ENCODE measurements at regions not wholly inside any gene's neighbourhood (a gene's known extent, or its start where the extent isn't known, plus 50 kb on each side); places are given as distances from the start of the nearest gene placed in this dataset.

DNA sequence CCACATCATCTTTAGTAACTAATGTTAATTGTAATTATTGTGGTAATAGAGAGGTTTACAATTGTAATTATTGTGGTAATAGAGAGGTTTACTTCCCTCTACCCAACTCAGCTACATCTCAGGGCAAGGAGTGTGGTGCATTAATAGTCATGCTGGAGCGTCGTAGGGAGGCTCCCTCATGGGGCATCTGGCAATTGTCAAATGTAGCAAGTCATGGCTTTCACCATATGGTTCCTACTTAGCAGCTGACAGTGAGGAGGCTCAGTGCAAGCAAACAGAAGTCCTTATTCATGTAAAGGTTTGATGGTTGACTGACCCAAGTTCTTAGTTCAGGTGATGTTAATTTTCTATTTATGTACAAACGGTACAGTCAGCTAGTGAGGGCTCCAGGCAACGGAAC lies 1012.0 kb downstream of the FLRT2 start:
- no peak for DNase-seq

GRCh38 chr14:86540636-86541247 lies 1010.8 kb downstream of the FLRT2 start:
- no peak for DNase-seq

DNA sequence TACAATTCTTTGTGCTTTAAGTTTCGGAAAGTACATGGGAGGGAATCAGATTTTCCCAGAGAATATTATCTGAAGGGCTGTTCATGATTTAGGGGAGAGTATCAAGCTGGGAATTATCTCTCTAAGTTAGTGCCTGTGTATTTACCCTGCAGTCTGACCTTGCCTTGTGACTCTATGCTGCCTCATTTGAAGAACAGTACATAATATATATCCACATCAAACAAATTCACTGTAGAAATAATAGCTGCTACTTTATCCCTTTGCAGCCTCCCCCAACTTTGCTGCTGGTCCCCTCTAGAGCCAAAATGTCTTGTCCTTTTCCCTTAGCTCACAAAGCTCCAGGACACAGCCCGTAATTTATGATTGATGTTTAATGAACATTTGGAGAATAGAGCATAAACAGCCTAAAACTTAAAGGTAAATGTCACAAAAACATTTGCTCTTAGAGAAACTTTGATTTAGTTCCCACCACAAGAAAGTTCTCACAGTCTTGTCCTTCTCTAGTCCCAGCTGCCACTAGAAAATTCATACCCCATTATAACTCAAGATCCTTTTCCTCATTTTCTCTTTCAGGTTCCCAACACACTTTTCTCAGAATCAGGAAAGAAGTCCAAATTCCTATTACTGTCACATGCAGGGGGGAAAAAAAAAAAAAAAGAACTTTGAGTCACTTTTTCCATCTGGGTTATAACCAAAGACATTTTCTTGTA lies 1009.6 kb downstream of the FLRT2 start:
- no peak for DNase-seq

GRCh38 chr14:86533834-86534233 lies 1003.9 kb downstream of the FLRT2 start:
- DNase-seq, result no peak

DNA sequence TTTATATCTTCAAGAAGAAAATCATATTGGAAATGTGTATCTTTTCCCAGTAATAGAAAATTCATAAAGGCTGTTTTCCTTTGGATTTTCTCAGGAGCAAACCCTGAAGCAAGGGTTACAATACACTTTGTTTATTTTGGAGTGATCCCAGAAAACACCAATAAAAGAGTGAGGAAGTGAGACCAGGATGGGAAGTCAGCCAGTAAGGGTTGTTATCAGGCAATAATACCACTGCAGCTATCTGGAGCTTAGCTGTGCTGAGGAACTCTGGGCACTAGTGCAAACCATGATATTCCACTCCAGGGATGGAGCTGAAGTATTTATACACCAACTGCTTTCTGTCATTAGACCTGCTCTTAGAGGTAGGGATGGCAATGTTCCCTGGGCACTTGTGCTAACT lies 1002.3 kb downstream of the FLRT2 start:
- DNase-seq, result no peak

DNA sequence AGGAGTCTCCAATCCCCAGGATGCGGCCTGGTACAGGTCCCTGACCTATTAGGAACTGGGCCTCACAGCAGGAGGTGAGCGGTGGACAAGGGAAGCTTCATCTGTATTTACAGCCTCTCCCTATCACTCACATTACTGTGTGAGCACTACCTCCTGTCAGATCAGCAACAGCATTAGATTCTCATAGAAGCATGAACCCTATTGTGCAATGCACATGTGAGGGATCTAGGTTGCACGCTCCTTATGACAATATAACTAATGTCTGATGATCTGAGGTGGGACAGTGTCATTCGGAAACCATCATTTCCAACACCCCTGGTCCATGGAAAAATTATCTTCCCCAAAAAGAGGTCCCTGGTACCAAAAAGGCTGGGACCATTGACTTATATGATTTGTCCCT lies 1000.5 kb downstream of the FLRT2 start:
- DNase-seq, result no peak

GRCh38 chr14:86527312-86527711 lies 997.4 kb downstream of the FLRT2 start:
- no peak for DNase-seq

DNA sequence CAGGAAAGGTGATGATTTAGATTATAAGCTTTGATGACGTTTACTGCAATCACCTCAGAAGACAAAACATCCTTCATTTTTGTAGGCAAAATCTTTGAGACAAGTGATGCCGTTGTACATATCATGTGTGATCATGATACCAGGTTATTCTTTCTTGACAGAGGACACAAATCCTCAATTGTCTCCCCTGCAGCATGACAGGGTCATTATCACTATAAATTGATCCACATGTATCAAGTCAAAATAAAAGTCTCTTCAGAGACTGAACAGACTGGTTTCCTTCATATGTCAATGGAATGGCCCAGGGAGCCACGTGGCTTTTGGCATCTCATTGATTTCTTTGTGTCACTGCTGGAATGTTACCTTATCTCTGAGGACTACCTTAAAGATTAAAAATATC lies 995.7 kb downstream of the FLRT2 start:
- DNase-seq, result no peak

- no peak for DNase-seq
Measured at GRCh38 chr14:86521843-86522242, 991.9 kb downstream of the FLRT2 start.

DNA sequence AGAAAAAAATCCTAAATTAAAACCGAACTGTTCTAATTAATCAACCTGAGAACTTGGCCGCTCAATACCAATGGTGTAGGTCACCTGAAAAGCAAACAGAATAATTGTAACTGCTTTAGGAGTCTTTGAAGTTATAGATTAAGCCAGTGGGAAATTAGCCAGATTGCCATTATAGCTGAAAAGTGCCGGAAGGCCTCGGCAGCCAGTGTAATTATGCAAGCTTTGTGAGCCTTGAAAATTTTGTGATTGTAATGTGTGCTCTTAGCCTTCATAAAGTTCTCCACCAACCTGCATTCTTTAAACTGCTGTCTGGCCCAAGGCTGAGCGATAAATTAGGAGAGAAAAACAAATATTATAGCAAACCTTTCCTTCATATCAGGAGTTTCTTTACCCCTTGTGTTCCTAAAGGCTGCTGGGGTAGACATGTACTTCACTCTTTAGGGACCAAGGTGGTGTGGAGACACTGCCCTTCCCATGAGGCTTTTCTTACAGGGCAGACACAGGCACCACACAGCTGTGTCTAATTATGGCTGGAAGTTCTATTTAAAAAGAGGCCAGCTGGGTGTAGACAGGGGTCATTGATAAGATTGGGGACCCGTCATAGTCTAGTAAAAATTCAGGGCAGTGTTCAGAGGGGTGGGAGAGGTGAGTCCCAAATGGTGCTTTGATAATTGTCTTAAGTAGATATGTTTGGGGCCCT lies 991.2 kb downstream of the FLRT2 start:
- DNase-seq, result no peak

DNA sequence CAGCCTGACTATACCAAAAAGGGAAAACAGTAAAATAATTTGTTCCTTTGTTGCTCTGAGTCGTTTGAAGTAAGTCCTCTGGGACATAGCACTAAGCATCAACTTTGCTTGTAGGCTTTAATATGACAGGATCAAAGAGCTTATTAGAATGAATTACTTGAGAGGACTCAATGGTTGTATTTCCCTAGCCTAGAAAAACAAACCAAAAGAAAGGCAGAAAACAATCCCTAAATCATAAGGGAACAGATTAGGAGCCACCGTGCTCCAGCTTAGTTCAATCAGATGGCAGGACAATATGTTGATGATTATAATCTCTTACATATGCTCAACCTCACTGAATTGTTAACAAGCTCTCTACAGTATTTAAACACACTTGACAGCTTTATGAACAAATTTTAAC lies 988.4 kb downstream of the FLRT2 start:
- no peak for DNase-seq

DNA sequence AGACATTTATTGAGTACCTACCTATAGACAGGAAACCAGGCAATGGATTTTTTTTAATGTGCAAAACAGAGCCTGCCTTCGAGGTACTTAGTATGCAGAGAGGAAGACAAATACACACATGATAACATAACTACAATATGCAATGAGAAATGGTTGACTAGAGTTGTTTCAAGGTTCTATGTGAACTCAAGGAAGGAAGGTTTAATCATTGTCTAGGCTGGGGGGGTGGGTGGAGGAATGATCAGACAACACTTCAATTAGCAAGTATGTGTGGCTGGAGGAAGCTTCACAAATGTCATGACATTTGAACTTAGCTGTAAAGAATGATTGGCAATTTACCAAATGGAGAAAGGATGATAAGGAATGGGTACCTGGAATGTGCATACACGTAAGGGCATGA lies 985.3 kb downstream of the FLRT2 start:
- DNase-seq, result no peak

GRCh38 chr14:86513564-86513963 lies 983.6 kb downstream of the FLRT2 start:
- no peak for DNase-seq

- DNase-seq, result no peak
Measured at GRCh38 chr14:86513056-86513455, 983.1 kb downstream of the FLRT2 start.

DNA sequence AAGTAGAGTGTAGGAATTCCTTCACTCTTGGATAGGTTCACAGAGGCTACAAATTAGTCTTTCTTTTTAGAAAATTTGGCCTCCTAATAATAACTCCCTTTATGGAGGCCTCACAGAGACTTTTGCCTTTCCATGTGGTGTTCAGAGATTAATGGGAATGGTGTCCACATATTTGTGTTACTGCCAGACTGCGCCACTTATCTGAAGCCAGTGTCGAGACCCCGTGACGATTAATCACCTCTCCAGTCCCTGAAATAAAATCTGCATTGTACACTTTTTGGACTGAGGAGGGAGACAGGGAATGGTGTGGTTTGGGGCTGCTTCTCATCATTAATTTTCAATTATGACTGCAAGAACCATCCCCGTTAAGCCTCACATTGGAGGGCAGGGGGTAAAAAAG lies 980.5 kb downstream of the FLRT2 start:
- DNase-seq, result no peak

GRCh38 chr14:86505808-86506207 lies 975.9 kb downstream of the FLRT2 start:
- no peak for DNase-seq

DNA sequence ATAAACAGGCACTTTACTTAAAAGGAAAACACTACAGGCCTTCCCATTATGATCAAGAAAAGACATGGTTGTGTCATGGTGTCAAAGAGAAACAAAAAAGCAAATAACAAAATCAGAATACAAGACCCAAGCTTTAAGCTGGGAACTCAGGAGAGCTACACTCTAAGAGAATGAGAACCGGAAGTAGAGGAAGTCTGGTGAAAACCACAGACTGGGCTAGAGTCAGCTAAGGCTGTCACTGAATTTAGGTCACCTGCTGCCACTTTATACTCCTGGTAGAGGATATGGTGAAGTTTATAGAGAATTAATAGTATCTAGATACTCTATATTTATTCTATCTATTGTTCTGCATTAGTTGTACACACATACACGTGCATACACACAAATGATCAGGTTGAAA lies 971.7 kb downstream of the FLRT2 start:
- no peak for DNase-seq

DNA sequence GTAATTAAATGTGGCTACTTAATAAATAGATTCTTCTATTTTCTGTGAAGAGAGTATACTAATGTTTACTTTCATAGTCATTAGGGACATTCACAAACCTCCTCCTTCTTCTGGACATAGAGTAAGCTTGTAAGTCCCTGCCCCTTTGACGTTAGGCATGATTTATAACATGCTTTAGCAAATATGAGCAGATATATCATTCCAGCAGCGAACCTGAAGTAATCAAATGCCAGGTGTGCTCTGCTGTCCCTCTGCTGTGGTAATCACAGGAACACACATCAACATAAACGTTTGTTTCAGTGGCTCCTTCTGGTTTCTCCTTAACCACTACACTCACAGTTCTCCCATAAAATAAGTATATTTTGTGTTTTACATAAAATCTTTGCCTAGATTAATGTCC lies 961.8 kb downstream of the FLRT2 start:
- no peak for DNase-seq

DNA sequence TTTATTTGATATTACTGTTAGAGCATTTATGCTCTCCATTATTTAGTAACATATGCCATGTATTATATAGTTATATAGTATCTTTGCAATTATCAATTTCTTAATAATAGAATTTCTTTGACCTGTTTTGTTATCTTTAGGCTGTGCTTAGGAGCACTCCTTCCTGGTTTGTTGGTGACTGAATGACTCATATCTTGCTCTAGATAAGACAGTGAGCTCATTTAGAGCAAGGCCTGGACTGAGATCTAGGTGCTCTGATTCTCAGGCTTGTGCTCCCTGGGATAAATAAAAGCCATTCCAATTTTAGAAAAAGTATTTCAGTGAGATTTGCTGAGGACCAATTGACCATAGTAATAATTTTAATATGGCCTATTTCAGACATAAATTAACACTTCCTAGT lies 951.2 kb downstream of the FLRT2 start:
- no peak for DNase-seq

- DNase-seq, result no peak
Measured at GRCh38 chr14:86464341-86464740, 934.4 kb downstream of the FLRT2 start.

DNA sequence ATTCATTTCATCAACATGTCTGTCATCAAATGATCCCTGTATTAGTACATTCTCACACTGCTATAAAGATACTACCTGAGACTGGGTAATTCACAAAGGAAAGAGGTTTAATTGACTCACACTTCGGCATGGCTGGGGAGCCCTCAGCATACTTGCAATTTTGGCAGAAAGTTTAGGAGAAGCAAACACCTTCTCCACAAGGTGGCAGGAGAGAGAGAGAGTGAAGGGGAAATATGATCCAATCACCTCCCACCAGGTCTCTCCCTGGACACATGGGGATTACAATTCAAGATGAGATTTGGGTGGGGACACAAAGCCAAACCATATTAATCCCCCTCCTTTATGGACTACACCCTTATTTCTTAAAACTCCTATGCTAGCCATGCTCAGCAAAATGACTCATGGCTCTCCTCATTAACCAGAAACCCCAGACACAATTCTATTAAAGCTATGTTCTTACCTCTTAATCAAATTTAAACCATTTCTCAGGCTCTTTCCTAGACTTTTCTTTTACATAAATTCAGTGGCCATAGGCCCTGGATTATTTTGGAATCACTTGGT lies 932.3 kb downstream of the FLRT2 start:
- DNase-seq, result no peak

- no peak for DNase-seq
Measured at GRCh38 chr14:86457481-86458135, 927.7 kb downstream of the FLRT2 start.

DNA sequence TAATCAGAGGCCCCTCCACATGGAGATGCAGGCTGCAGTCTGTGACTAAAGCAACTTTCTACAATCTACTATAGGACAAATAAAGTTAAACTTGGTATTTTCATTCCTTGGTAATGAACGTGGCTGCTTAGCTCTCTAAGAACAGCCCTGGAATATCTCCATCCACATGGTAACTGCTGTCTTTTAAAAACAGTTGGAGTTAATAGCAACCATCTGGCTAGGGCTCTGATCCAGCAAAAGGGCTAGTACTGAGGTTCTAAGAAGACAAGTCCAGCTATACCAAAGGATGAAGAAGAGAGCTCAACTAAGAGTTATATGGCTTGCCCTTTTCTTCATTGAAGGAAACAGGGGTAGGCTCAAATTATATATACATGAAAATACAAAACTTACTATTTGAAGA lies 920.1 kb downstream of the FLRT2 start:
- no peak for DNase-seq

GRCh38 chr14:86442135-86442534 lies 912.2 kb downstream of the FLRT2 start:
- no peak for DNase-seq

Data from activated T-cell treated with anti-CD3 and anti-CD28 coated beads, Interleukin-2, amount 50 U/mL, for 48 hours (primary cell).